ENCODE measurements at regions not wholly inside any gene's neighbourhood (a gene's known extent, or its start where the extent isn't known, plus 50 kb on each side); places are given as distances from the start of the nearest gene placed in this dataset.

DNA sequence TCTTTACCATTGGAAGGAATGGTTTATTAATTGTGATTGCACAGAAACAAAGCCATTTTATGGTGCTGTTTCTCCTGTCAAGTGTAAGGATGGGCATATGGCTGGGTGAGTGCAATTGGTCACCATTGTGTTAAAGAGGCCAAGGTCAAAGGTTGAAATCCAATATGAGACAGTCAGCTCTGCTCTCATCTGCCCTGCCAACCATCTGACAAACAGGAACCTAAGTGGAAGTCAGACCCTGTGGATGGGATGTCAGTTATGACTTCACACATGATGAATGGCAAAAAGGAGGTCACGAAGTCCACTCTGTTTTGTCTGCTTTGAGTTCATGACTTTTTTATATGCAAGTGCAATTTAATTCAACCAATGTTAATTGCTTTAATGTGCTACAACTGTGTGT lies 172.7 kb upstream of the TMEM229A start (continued):
- TF ChIP-seq, protein P1, sequence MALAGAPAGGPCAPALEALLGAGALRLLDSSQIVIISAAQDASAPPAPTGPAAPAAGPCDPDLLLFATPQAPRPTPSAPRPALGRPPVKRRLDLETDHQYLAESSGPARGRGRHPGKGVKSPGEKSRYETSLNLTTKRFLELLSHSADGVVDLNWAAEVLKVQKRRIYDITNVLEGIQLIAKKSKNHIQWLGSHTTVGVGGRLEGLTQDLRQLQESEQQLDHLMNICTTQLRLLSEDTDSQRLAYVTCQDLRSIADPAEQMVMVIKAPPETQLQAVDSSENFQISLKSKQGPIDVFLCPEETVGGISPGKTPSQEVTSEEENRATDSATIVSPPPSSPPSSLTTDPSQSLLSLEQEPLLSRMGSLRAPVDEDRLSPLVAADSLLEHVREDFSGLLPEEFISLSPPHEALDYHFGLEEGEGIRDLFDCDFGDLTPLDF (CRISPR knock-in tag; IDR thresholded peaks at IDR 0.05), result no peak
- TF ChIP-seq, protein P2, sequence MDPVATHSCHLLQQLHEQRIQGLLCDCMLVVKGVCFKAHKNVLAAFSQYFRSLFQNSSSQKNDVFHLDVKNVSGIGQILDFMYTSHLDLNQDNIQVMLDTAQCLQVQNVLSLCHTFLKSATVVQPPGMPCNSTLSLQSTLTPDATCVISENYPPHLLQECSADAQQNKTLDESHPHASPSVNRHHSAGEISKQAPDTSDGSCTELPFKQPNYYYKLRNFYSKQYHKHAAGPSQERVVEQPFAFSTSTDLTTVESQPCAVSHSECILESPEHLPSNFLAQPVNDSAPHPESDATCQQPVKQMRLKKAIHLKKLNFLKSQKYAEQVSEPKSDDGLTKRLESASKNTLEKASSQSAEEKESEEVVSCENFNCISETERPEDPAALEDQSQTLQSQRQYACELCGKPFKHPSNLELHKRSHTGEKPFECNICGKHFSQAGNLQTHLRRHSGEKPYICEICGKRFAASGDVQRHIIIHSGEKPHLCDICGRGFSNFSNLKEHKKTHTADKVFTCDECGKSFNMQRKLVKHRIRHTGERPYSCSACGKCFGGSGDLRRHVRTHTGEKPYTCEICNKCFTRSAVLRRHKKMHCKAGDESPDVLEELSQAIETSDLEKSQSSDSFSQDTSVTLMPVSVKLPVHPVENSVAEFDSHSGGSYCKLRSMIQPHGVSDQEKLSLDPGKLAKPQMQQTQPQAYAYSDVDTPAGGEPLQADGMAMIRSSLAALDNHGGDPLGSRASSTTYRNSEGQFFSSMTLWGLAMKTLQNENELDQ (CRISPR knock-in tag; IDR thresholded peaks at IDR 0.05; ENCODE audit: borderline replicate concordance), result no peak
- TF ChIP-seq SAFB2 (IDR thresholded peaks at IDR 0.05; ENCODE audit: borderline replicate concordance, low read depth, low read length, severe bottlenecking), result no peak
- TF ChIP-seq, protein P3, sequence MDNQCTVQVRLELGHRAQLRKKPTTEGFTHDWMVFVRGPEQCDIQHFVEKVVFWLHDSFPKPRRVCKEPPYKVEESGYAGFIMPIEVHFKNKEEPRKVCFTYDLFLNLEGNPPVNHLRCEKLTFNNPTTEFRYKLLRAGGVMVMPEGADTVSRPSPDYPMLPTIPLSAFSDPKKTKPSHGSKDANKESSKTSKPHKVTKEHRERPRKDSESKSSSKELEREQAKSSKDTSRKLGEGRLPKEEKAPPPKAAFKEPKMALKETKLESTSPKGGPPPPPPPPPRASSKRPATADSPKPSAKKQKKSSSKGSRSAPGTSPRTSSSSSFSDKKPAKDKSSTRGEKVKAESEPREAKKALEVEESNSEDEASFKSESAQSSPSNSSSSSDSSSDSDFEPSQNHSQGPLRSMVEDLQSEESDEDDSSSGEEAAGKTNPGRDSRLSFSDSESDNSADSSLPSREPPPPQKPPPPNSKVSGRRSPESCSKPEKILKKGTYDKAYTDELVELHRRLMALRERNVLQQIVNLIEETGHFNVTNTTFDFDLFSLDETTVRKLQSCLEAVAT (IDR thresholded peaks at IDR 0.05), result no peak
- TF ChIP-seq CC2D1A (IDR thresholded peaks at IDR 0.05), result no peak
- TF ChIP-seq GABPA (tag; conservative IDR thresholded peaks at IDR 0.05; ENCODE audit: low read depth), result no peak
- TF ChIP-seq KDM2B (CRISPR knock-in tag; IDR thresholded peaks at IDR 0.05), result no peak

Measured in K562 (cell line).